ENCODE measurements at regions not wholly inside any gene's neighbourhood (a gene's known extent, or its start where the extent isn't known, plus 50 kb on each side); places are given as distances from the start of the nearest gene placed in this dataset.

- Mint-ChIP-seq H3K9me3 (peaks cover 13% of the 10 kb centered on the region), H3K27ac (no peak overlapping the region), H3K4me3 (no peak overlapping the region), H3K27me3 (peaks cover 2% of the 10 kb centered on the region), H3K36me3 (no peaks in the 10 kb centered on the region), H3K4me1 (no peaks in the 10 kb centered on the region)
Observed at GRCh38 chr4:20338841-20339240, 87.1 kb downstream of the SLIT2 start.

- Mint-ChIP-seq H3K4me1 (no peaks in the 10 kb centered on the region), H3K36me3 (no peaks in the 10 kb centered on the region), H3K27ac (no peak overlapping the region), H3K4me3 (no peak overlapping the region), H3K27me3 (peaks cover 2% of the 10 kb centered on the region), H3K9me3 (peaks cover 13% of the 10 kb centered on the region)
Observed at GRCh38 chr4:20341134-20341738, 89.5 kb downstream of the SLIT2 start.

- H3K36me3 Mint-ChIP-seq: no peaks in the 10 kb centered on the region
- no peak overlapping the region for H3K4me3 Mint-ChIP-seq
- peaks cover 8% of the 10 kb centered on the region for H3K9me3 Mint-ChIP-seq
- no peak overlapping the region for H3K27ac Mint-ChIP-seq
- peaks cover 2% of the 10 kb centered on the region for H3K27me3 Mint-ChIP-seq
- no peaks in the 10 kb centered on the region for H3K4me1 Mint-ChIP-seq
Observed at GRCh38 chr4:20347531-20347930, 95.8 kb downstream of the SLIT2 start.

- Mint-ChIP-seq H3K4me1 (no peaks in the 10 kb centered on the region), H3K36me3 (no peaks in the 10 kb centered on the region), H3K27ac (no peak overlapping the region), H3K9me3 (no peaks in the 10 kb centered on the region), H3K27me3 (no peaks in the 10 kb centered on the region), H3K4me3 (no peak overlapping the region)
Observed at GRCh38 chr4:20348411-20348810, 96.7 kb downstream of the SLIT2 start.

- Mint-ChIP-seq H3K9me3 (no peaks in the 10 kb centered on the region), H3K36me3 (no peaks in the 10 kb centered on the region)
Observed at GRCh38 chr4:20351360-20352162, 99.9 kb downstream of the SLIT2 start.

GRCh38 chr4:20352163-20352431 lies 100.4 kb downstream of the SLIT2 start:
- no peak overlapping the region for H3K4me3 Mint-ChIP-seq
- H3K27me3 Mint-ChIP-seq: no peaks in the 10 kb centered on the region
- no peaks in the 10 kb centered on the region for H3K9me3 Mint-ChIP-seq
- no peaks in the 10 kb centered on the region for H3K4me1 Mint-ChIP-seq
- H3K36me3 Mint-ChIP-seq: no peaks in the 10 kb centered on the region
- H3K27ac Mint-ChIP-seq: no peak overlapping the region

More at GRCh38 chr4:20351360-20352162, 99.9 kb downstream of the SLIT2 start:
- no peaks in the 10 kb centered on the region for H3K4me1 Mint-ChIP-seq
- H3K27me3 Mint-ChIP-seq: no peaks in the 10 kb centered on the region
- no peak overlapping the region for H3K4me3 Mint-ChIP-seq
- H3K27ac Mint-ChIP-seq: no peak overlapping the region

GRCh38 chr4:20353646-20354045 lies 101.9 kb downstream of the SLIT2 start:
- no peaks in the 10 kb centered on the region for H3K4me1 Mint-ChIP-seq

GRCh38 chr4:20354120-20354519 lies 102.4 kb downstream of the SLIT2 start:
- no peak overlapping the region for H3K27ac Mint-ChIP-seq
- H3K27me3 Mint-ChIP-seq: no peaks in the 10 kb centered on the region
- H3K9me3 Mint-ChIP-seq: no peaks in the 10 kb centered on the region
- no peak overlapping the region for H3K4me3 Mint-ChIP-seq
- no peaks in the 10 kb centered on the region for H3K4me1 Mint-ChIP-seq
- no peaks in the 10 kb centered on the region for H3K36me3 Mint-ChIP-seq

More at GRCh38 chr4:20353646-20354045, 101.9 kb downstream of the SLIT2 start:
- H3K9me3 Mint-ChIP-seq: no peaks in the 10 kb centered on the region
- H3K36me3 Mint-ChIP-seq: no peaks in the 10 kb centered on the region
- H3K4me3 Mint-ChIP-seq: no peak overlapping the region
- H3K27ac Mint-ChIP-seq: no peak overlapping the region
- no peaks in the 10 kb centered on the region for H3K27me3 Mint-ChIP-seq

- no peaks in the 10 kb centered on the region for H3K27me3 Mint-ChIP-seq
- H3K36me3 Mint-ChIP-seq: no peaks in the 10 kb centered on the region
- no peak overlapping the region for H3K27ac Mint-ChIP-seq
- no peak overlapping the region for H3K4me3 Mint-ChIP-seq
- no peaks in the 10 kb centered on the region for H3K9me3 Mint-ChIP-seq
- H3K4me1 Mint-ChIP-seq: no peaks in the 10 kb centered on the region
Observed at GRCh38 chr4:20356565-20356964, 104.9 kb downstream of the SLIT2 start.

GRCh38 chr4:20358110-20358509 lies 106.4 kb downstream of the SLIT2 start:
- Mint-ChIP-seq H3K9me3 (no peaks in the 10 kb centered on the region), H3K4me3 (no peak overlapping the region), H3K4me1 (no peaks in the 10 kb centered on the region), H3K27ac (no peak overlapping the region), H3K36me3 (no peaks in the 10 kb centered on the region), H3K27me3 (peaks cover 2% of the 10 kb centered on the region)

GRCh38 chr4:20359692-20360091 lies 108.0 kb downstream of the SLIT2 start:
- Mint-ChIP-seq H3K27ac (no peak overlapping the region), H3K4me3 (no peak overlapping the region), H3K36me3 (no peaks in the 10 kb centered on the region), H3K4me1 (no peaks in the 10 kb centered on the region), H3K9me3 (no peaks in the 10 kb centered on the region), H3K27me3 (peaks cover 2% of the 10 kb centered on the region)

GRCh38 chr4:20362148-20362547 lies 110.4 kb downstream of the SLIT2 start:
- no peak overlapping the region for H3K4me3 Mint-ChIP-seq
- no peaks in the 10 kb centered on the region for H3K36me3 Mint-ChIP-seq
- H3K9me3 Mint-ChIP-seq: no peaks in the 10 kb centered on the region
- H3K4me1 Mint-ChIP-seq: no peaks in the 10 kb centered on the region
- H3K27ac Mint-ChIP-seq: no peak overlapping the region
- peaks cover 5% of the 10 kb centered on the region for H3K27me3 Mint-ChIP-seq

GRCh38 chr4:20364969-20365368 lies 113.3 kb downstream of the SLIT2 start:
- Mint-ChIP-seq H3K27me3 (peaks cover 5% of the 10 kb centered on the region), H3K36me3 (no peaks in the 10 kb centered on the region), H3K27ac (no peak overlapping the region), H3K9me3 (no peaks in the 10 kb centered on the region), H3K4me1 (no peaks in the 10 kb centered on the region), H3K4me3 (no peak overlapping the region)

GRCh38 chr4:20367446-20367845 lies 115.7 kb downstream of the SLIT2 start:
- Mint-ChIP-seq H3K27me3 (peaks cover 2% of the 10 kb centered on the region), H3K4me3 (no peak overlapping the region), H3K4me1 (no peaks in the 10 kb centered on the region), H3K36me3 (no peaks in the 10 kb centered on the region), H3K9me3 (no peaks in the 10 kb centered on the region), H3K27ac (no peak overlapping the region)

GRCh38 chr4:20368926-20369325 lies 117.2 kb downstream of the SLIT2 start:
- Mint-ChIP-seq H3K9me3 (no peaks in the 10 kb centered on the region), H3K36me3 (no peaks in the 10 kb centered on the region), H3K27me3 (peaks cover 4% of the 10 kb centered on the region), H3K4me1 (no peaks in the 10 kb centered on the region), H3K4me3 (no peak overlapping the region), H3K27ac (no peak overlapping the region)

GRCh38 chr4:20370274-20370673 lies 118.6 kb downstream of the SLIT2 start:
- Mint-ChIP-seq H3K9me3 (no peaks in the 10 kb centered on the region), H3K27ac (no peak overlapping the region), H3K36me3 (no peaks in the 10 kb centered on the region), H3K27me3 (peaks cover 4% of the 10 kb centered on the region), H3K4me1 (no peaks in the 10 kb centered on the region), H3K4me3 (no peak overlapping the region)

GRCh38 chr4:20376070-20376469 lies 124.4 kb downstream of the SLIT2 start:
- H3K27ac Mint-ChIP-seq: no peak overlapping the region
- H3K4me1 Mint-ChIP-seq: no peaks in the 10 kb centered on the region
- H3K27me3 Mint-ChIP-seq: peaks cover 2% of the 10 kb centered on the region
- no peaks in the 10 kb centered on the region for H3K9me3 Mint-ChIP-seq
- H3K4me3 Mint-ChIP-seq: no peak overlapping the region
- H3K36me3 Mint-ChIP-seq: no peaks in the 10 kb centered on the region
